ENCODE measurements at regions not wholly inside any gene's neighbourhood (a gene's known extent, or its start where the extent isn't known, plus 50 kb on each side); places are given as distances from the start of the nearest gene placed in this dataset.

DNA sequence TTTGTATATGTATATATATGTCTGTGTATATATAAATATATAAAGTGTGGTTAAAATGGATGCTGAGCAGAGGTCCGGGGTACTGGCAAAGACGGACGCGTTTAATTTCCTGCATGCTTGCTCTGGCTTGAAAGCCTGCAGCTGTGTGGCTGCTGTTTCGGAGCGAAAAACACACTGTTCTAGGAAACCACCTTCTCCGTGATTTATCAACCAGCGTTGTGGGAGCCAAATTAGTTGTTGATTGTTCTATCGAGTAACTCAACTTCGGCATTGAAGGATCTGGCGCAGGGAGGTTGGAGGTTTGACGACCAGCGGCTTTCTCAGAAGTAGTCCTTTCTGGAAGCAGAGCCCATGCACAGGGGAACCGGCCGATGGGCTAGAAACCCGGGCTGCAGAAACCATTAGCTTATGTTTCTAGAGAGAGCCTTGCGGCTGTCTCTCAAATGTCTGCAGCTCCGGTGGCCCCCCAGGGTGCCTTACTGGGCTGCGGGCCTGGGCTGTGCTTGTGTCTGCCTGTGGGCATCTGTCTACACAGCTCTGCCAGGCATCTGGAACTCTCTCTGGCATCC, 81.8 kb downstream of the EDN3 start:
- TF ChIP-seq CTCF (IDR thresholded peaks at IDR 0.05) (no peak), POLR2A (IDR thresholded peaks at IDR 0.05) (no peak)

Data from testis (tissue), 2 donors.